ENCODE measurements at regions not wholly inside any gene's neighbourhood (a gene's known extent, or its start where the extent isn't known, plus 50 kb on each side); places are given as distances from the start of the nearest gene placed in this dataset.
"Not testable (repeated sequence)": the region's sequence is repeated elsewhere in the genome, so short reads cannot be mapped to it uniquely, and the experiment has no call there.

DNA sequence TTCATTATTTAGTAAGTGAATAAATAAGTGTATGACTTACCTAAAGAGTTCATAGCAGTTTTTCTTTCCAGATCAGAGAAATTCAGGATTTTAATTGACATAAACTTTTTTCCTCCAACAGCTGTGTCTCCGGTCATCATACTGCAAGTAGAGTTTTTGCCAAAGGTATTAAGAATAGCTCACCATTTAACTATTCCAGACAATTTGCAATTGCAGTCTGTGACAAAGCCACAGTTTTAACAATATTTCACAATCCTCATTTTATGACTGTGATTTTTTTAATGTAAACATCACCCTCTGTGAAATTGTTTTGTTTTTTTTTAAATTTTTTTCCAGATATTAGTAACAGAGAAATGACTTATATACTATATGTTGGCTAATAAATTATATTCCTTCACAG, 199.1 kb downstream of the TRIB2 start:
- Histone ChIP-seq H3K4me3 (ENCODE audit: insufficient read length, low read depth) (no peak overlapping the region), H3K27me3 (ENCODE audit: insufficient read depth, insufficient read length) (no peaks in the 10 kb centered on the region), H3K36me3 (ENCODE audit: insufficient read depth, insufficient read length, low read length) (no peaks in the 10 kb centered on the region), H3K4me1 (ENCODE audit: insufficient read depth, insufficient read length) (no peaks in the 10 kb centered on the region), H3K9me3 (ENCODE audit: insufficient read depth, low read length) (no peaks in the 10 kb centered on the region), H3K9ac (ENCODE audit: insufficient read length, low read depth) (no peak overlapping the region)
- TF ChIP-seq YY1 (IDR thresholded peaks at IDR 0.05; ENCODE audit: insufficient read depth, insufficient read length) (no peak), SUZ12 (IDR thresholded peaks at IDR 0.05; ENCODE audit: extremely low read depth, insufficient read depth, insufficient read length) (no peak), ZNF274 (IDR thresholded peaks at IDR 0.05; ENCODE audit: low read depth, low read length) (no peak)
- no peak for DNase-seq (ENCODE audit: low read depth, low spot score)

DNA sequence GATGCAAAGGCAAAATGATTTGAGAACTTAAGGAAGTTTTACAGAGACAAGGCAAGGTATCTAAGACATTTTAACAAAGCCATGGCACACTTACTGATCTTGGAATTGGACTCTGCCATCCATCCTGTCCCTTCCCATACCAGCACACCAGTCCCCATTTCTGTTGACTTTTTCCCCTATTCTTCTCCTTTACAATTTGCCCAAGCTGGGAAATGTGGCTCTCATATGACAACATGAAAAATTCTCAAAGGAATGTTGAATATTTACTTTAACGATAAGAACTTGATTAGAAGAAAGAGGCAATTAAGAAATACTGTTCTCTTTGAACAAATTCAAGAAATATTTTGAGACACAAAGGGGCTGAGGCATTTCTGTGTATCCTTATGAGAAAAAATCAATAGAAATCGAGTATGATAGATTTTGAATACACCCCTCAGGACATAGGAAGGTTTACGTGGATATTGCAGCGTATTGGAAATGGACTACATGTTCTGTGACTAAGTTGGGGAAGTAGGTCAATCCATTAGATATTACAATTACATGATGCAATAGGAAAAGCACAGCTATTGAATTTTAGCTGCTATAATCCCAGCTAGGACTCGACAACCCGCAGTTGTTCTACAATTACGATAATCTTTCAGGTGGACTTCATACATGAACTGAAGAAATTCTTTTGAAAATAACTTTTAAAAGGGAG, 201.6 kb downstream of the TRIB2 start:
- H3K27me3 ChIP-seq (ENCODE audit: insufficient read depth, insufficient read length) = no peaks in the 10 kb centered on the region
- TF ChIP-seq ZNF274 (IDR thresholded peaks at IDR 0.05; ENCODE audit: low read depth, low read length) (no peak), SUZ12 (IDR thresholded peaks at IDR 0.05; ENCODE audit: extremely low read depth, insufficient read depth, insufficient read length) (no peak), YY1 (IDR thresholded peaks at IDR 0.05; ENCODE audit: insufficient read depth, insufficient read length) (no peak)
- no peak overlapping the region for H3K9ac ChIP-seq (ENCODE audit: insufficient read length, low read depth)

DNA sequence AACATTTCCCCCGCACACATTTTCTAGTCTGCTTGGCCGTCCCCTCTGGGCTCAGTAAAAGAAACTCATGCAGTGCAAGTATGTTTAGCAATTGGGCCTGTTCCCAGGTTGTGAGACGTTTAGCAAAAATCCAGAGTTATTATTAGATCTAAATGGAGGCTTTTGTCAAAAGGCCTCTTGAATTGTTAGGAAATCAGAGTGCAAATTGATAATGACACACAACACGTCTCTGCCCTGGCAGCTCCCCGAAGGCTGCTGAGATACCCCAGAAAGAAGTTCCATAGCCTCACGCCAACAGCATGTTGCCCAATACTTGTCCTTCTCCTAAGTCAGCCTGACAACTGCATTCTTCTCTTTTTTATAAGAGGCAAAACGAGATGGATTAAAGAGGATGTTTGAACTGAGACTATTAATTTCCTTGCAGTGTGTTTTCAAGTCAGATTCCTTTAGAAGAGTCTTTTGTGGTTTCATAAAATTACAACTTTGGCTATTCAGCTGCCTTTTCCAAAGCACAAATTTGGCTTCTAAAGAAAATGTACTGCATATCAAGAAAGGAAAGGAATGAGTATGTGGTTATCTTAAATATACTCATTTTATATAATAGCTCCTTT, 202.2 kb downstream of the TRIB2 start:
- H3K27me3 ChIP-seq (ENCODE audit: insufficient read depth, insufficient read length) = no peaks in the 10 kb centered on the region
- no peaks in the 10 kb centered on the region for H3K36me3 ChIP-seq (ENCODE audit: insufficient read depth, insufficient read length, low read length)
- no peaks in the 10 kb centered on the region for H3K4me1 ChIP-seq (ENCODE audit: insufficient read depth, insufficient read length)
- TF ChIP-seq SUZ12 (IDR thresholded peaks at IDR 0.05; ENCODE audit: extremely low read depth, insufficient read depth, insufficient read length) (no peak), YY1 (IDR thresholded peaks at IDR 0.05; ENCODE audit: insufficient read depth, insufficient read length) (no peak), ZNF274 (IDR thresholded peaks at IDR 0.05; ENCODE audit: low read depth, low read length) (no peak)
- no peak overlapping the region for H3K4me3 ChIP-seq (ENCODE audit: insufficient read length, low read depth)
- DNase-seq (ENCODE audit: low read depth, low spot score) = no peak
- H3K9ac ChIP-seq (ENCODE audit: insufficient read length, low read depth) = no peak overlapping the region
- H3K9me3 ChIP-seq (ENCODE audit: insufficient read depth, low read length) = no peaks in the 10 kb centered on the region

More for the DNA sequence above, 201.6 kb downstream of the TRIB2 start:
- Histone ChIP-seq H3K4me1 (ENCODE audit: insufficient read depth, insufficient read length) (no peaks in the 10 kb centered on the region), H3K4me3 (ENCODE audit: insufficient read length, low read depth) (no peak overlapping the region), H3K36me3 (ENCODE audit: insufficient read depth, insufficient read length, low read length) (no peaks in the 10 kb centered on the region), H3K9me3 (ENCODE audit: insufficient read depth, low read length) (no peaks in the 10 kb centered on the region)
- no peak for DNase-seq (ENCODE audit: low read depth, low spot score)

DNA sequence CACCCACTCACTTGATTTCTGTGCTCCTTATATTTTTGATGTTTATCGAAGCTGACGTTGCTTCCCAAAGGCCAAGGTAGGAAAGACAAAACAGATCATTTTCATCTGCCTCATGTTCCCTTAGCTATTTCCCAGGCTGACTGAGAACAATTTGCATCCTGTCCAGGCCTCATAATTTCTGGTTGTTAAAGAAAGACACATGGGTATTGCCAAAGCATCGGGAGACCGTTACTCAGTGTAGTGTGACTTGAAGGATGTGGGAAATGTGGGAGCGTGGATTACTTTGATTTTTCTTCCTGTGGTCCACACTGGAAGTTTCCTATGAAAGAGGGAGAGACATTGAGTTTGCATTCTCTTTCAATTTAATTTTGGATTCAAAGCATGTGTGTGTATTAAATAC, 204.6 kb downstream of the TRIB2 start:
- TF ChIP-seq SUZ12 (IDR thresholded peaks at IDR 0.05; ENCODE audit: extremely low read depth, insufficient read depth, insufficient read length) (no peak), ZNF274 (IDR thresholded peaks at IDR 0.05; ENCODE audit: low read depth, low read length) (no peak), YY1 (IDR thresholded peaks at IDR 0.05; ENCODE audit: insufficient read depth, insufficient read length) (no peak)
- Histone ChIP-seq H3K9me3 (ENCODE audit: insufficient read depth, low read length) (no peaks in the 10 kb centered on the region), H3K36me3 (ENCODE audit: insufficient read depth, insufficient read length, low read length) (no peaks in the 10 kb centered on the region), H3K9ac (ENCODE audit: insufficient read length, low read depth) (no peak overlapping the region), H3K27me3 (ENCODE audit: insufficient read depth, insufficient read length) (no peaks in the 10 kb centered on the region), H3K4me1 (ENCODE audit: insufficient read depth, insufficient read length) (no peaks in the 10 kb centered on the region), H3K4me3 (ENCODE audit: insufficient read length, low read depth) (no peak overlapping the region)
- no peak for DNase-seq (ENCODE audit: low read depth, low spot score)

DNA sequence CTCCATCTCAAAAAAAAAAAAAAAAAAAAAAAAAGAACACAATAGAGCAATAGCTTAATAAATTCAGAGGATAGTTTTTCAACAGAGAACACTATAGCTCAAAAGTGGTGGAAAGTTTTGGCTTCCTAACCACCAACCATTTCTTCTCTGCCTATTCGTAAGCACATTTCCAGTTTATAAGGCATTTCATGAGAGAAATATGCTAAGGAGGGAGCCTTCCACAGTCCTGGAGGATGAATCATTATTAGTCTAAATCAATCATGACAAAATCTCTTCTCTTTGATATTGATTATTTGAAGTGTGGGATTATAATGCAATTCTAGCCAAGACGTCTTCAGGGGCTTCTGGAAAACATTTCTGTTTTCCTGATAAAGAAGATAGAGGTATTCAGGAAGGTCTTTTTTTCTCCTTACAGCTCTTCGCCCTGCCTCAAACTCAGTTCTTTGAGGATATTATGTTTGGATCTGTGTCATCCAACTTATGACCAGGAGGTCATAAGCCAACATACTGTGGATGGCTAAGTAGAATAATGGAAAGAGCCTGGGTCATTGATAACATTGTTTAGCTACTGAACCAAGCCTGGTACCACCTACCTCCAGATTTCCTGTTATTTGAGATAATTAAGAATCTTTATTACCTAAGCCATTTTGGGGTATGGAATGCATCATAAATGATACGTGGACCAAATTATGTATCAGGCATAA, 207.3 kb downstream of the TRIB2 start:
- H3K36me3 ChIP-seq (ENCODE audit: insufficient read depth, insufficient read length, low read length) = no peaks in the 10 kb centered on the region
- no peaks in the 10 kb centered on the region for H3K4me1 ChIP-seq (ENCODE audit: insufficient read depth, insufficient read length)
- no peaks in the 10 kb centered on the region for H3K27me3 ChIP-seq (ENCODE audit: insufficient read depth, insufficient read length)
- no peak for DNase-seq (ENCODE audit: low read depth, low spot score)
- no peak for TF ChIP-seq ZNF274 (IDR thresholded peaks at IDR 0.05; ENCODE audit: low read depth, low read length)
- TF ChIP-seq SUZ12 (IDR thresholded peaks at IDR 0.05; ENCODE audit: extremely low read depth, insufficient read depth, insufficient read length) = no peak
- TF ChIP-seq YY1 (IDR thresholded peaks at IDR 0.05; ENCODE audit: insufficient read depth, insufficient read length) = no peak
- H3K9ac ChIP-seq (ENCODE audit: insufficient read length, low read depth) = no peak overlapping the region
- H3K9me3 ChIP-seq (ENCODE audit: insufficient read depth, low read length) = no peaks in the 10 kb centered on the region
- H3K4me3 ChIP-seq (ENCODE audit: insufficient read length, low read depth) = no peak overlapping the region

DNA sequence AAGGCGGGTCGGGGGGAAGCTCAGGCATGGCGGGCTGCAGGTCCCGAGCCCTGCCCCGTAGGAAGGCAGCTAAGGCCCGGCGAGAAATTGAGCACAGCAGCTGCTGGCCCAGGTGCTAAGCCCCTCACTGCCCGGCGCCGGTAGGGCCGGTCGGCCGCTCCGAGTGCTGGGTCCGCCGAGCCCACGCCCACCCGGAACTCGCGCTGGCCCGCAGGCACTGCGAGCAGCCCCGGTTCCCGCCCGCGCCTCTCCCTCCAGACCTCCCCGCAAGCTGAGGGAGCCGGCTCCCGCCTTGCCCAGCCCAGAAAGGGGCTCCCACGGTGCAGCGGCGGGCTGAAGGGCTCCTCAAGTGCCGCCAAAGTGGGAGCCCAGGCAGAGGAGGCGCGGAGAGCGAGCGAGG, 209.9 kb downstream of the TRIB2 start:
- not testable (repeated sequence) for DNase-seq (ENCODE audit: low read depth, low spot score); H3K4me3 ChIP-seq (ENCODE audit: insufficient read length, low read depth); H3K4me1 ChIP-seq (ENCODE audit: insufficient read depth, insufficient read length); H3K9ac ChIP-seq (ENCODE audit: insufficient read length, low read depth); H3K9me3 ChIP-seq (ENCODE audit: insufficient read depth, low read length); H3K36me3 ChIP-seq (ENCODE audit: insufficient read depth, insufficient read length, low read length); H3K27me3 ChIP-seq (ENCODE audit: insufficient read depth, insufficient read length)

DNA sequence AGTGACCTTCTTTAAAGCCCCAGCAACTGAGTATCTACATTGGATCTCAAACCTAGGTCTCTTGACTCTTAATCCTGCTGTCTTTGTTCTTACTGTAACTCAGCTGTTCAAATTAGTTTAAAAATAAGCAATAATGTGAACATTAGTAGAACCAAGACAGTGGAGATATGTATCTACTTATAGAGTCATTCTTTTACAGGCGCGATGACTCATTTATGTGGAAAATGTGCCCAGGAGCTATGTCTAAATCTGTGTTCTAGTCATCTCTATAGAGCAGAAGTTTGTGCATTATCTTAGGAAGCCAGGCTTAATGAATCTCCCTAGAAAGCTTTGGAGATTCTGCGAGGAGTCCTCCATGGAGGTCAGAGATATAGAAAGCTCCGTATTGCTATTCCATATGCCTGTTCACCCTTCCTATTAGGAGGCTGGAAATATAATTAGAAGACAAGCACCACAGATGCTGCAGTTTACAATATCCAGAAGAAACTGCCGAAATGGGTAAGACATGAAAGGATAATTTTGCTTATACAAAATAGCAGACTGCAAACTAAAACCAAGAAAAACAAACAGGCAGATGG, 211.6 kb downstream of the TRIB2 start:
- no peak overlapping the region for H3K4me3 ChIP-seq (ENCODE audit: insufficient read length, low read depth)
- DNase-seq (ENCODE audit: low read depth, low spot score) = no peak
- TF ChIP-seq SUZ12 (IDR thresholded peaks at IDR 0.05; ENCODE audit: extremely low read depth, insufficient read depth, insufficient read length) = no peak
- TF ChIP-seq YY1 (IDR thresholded peaks at IDR 0.05; ENCODE audit: insufficient read depth, insufficient read length) = no peak
- TF ChIP-seq ZNF274 (IDR thresholded peaks at IDR 0.05; ENCODE audit: low read depth, low read length) = no peak

More for the DNA sequence above, 211.6 kb downstream of the TRIB2 start:
- H3K27me3 ChIP-seq (ENCODE audit: insufficient read depth, insufficient read length) = no peaks in the 10 kb centered on the region
- no peak overlapping the region for H3K9ac ChIP-seq (ENCODE audit: insufficient read length, low read depth)
- H3K36me3 ChIP-seq (ENCODE audit: insufficient read depth, insufficient read length, low read length) = no peaks in the 10 kb centered on the region
- H3K4me1 ChIP-seq (ENCODE audit: insufficient read depth, insufficient read length) = no peaks in the 10 kb centered on the region
- no peaks in the 10 kb centered on the region for H3K9me3 ChIP-seq (ENCODE audit: insufficient read depth, low read length)

Data from NT2/D1 (cell line).